Upper lobe of right lung (tissue), 1 donor: ENCODE measurements at regions not wholly inside any gene's neighbourhood (a gene's known extent, or its start where the extent isn't known, plus 50 kb on each side); places are given as distances from the start of the nearest gene placed in this dataset.

Source experiments
- ATAC-seq: fragments of 200-7000 bp; cut with Tn5 transposase; one replicate; pipeline ENCODE4 v1.9.1; 2020; ENCODE audit warnings: mild to moderate bottlenecking, moderate library complexity
- DNase-seq: peaks from one replicate; pipeline ENCODE4 v3.0.0-alpha.2; 2020
- H3K27ac ChIP-seq: fragments of 200-600 bp; one replicate; pipeline ENCODE4 v1.8.0; 2022
- H3K27me3 ChIP-seq: fragments of 200-600 bp; one replicate; pipeline ENCODE4 v1.8.0; 2022; ENCODE audit warnings: mild to moderate bottlenecking
- H3K36me3 ChIP-seq: fragments of 200-600 bp; one replicate; pipeline ENCODE4 v1.8.0; 2022
- H3K4me1 ChIP-seq: fragments of 200-600 bp; one replicate; pipeline ENCODE4 v1.8.0; 2022
- H3K4me3 ChIP-seq: fragments of 200-600 bp; one replicate; pipeline ENCODE4 v1.8.0; 2022; ENCODE audit warnings: mild to moderate bottlenecking
- H3K9me3 ChIP-seq: fragments of 200-600 bp; one replicate; pipeline ENCODE4 v1.8.0; 2022
- CTCF ChIP-seq: fragments of 200-600 bp; IDR thresholded peaks from one replicate; pipeline ENCODE4 v1.8.0; 2022; ENCODE audit warnings: antibody characterized with exemption
- intact Hi-C: fragments of 100-400 bp; cut with DNase I; formaldehyde crosslinking; loops from one replicate; pipeline ENCODE4 v1.11.0; 2022
- donor health status: DM: no; HTN: yes; CAD: no; lungs with severe emphysema.

GRCh38 chr10:14435976-14436632 is 105.4 kb upstream of the FRMD4A start:
- Histone ChIP-seq H3K4me3 (no peak overlapping the region), H3K27me3 (no peaks in the 10 kb centered on the region), H3K9me3 (no peaks in the 10 kb centered on the region), H3K27ac (no peak overlapping the region), H3K36me3 (no peaks in the 10 kb centered on the region), H3K4me1 (no peaks in the 10 kb centered on the region)
- DNase-seq (no peak), ATAC-seq (no peak)
- no peak for TF ChIP-seq CTCF
- intact Hi-C loops, result no loop called here

GRCh38 chr10:14433147-14433546 is 102.4 kb upstream of the FRMD4A start:
- intact Hi-C loops, result no loop called here
- ATAC-seq (no peak), DNase-seq (no peak)
- H3K27me3 ChIP-seq, result no peaks in the 10 kb centered on the region
- H3K4me3 ChIP-seq, result no peak overlapping the region
- TF ChIP-seq CTCF, result no peak
- no peaks in the 10 kb centered on the region for H3K9me3 ChIP-seq
- H3K36me3 ChIP-seq, result no peaks in the 10 kb centered on the region
- no peak overlapping the region for H3K27ac ChIP-seq
- no peaks in the 10 kb centered on the region for H3K4me1 ChIP-seq

GRCh38 chr10:14431868-14432267 is 101.1 kb upstream of the FRMD4A start:
- no peak overlapping the region for H3K4me3 ChIP-seq
- TF ChIP-seq CTCF, result no peak
- ATAC-seq (no peak), DNase-seq (no peak)
- H3K4me1 ChIP-seq, result no peaks in the 10 kb centered on the region
- intact Hi-C loops, result no loop called here
- H3K9me3 ChIP-seq, result no peaks in the 10 kb centered on the region
- no peak overlapping the region for H3K27ac ChIP-seq
- H3K36me3 ChIP-seq, result no peaks in the 10 kb centered on the region
- H3K27me3 ChIP-seq, result peaks cover 4% of the 10 kb centered on the region

GRCh38 chr10:14429043-14429700 is 98.4 kb upstream of the FRMD4A start:
- Histone ChIP-seq H3K36me3 (no peaks in the 10 kb centered on the region), H3K9me3 (no peaks in the 10 kb centered on the region), H3K27ac (no peak overlapping the region), H3K27me3 (peaks cover 4% of the 10 kb centered on the region), H3K4me3 (no peak overlapping the region), H3K4me1 (no peaks in the 10 kb centered on the region)
- intact Hi-C loops, result no loop called here
- DNase-seq, result no peak
- no peak for TF ChIP-seq CTCF
- ATAC-seq, result no peak

- DNase-seq (no peak), ATAC-seq (no peak)
- H3K27me3 ChIP-seq, result peaks cover 4% of the 10 kb centered on the region
- H3K4me3 ChIP-seq, result no peak overlapping the region
- intact Hi-C loops, result no loop called here
- H3K4me1 ChIP-seq, result no peaks in the 10 kb centered on the region
- H3K9me3 ChIP-seq, result no peaks in the 10 kb centered on the region
- H3K36me3 ChIP-seq, result no peaks in the 10 kb centered on the region
- no peak overlapping the region for H3K27ac ChIP-seq
- TF ChIP-seq CTCF, result no peak
Observed at GRCh38 chr10:14425034-14425433, 94.3 kb upstream of the FRMD4A start.
